GM18867 (cell line): ENCODE measurements at regions not wholly inside any gene's neighbourhood (a gene's known extent, or its start where the extent isn't known, plus 50 kb on each side); places are given as distances from the start of the nearest gene placed in this dataset.

Source experiments
- ATAC-seq: cut with Tn5 transposase; IDR thresholded peaks from one replicate; pipeline ENCODE4 v1.9.1; 2021; ENCODE audit warnings: mild to moderate bottlenecking, moderate library complexity; ENCODE audit not compliant: unreplicated experiment

GRCh38 chr11:105334025-105334714 is 194.6 kb upstream of the CARD18 start:
- no peak for ATAC-seq

DNA sequence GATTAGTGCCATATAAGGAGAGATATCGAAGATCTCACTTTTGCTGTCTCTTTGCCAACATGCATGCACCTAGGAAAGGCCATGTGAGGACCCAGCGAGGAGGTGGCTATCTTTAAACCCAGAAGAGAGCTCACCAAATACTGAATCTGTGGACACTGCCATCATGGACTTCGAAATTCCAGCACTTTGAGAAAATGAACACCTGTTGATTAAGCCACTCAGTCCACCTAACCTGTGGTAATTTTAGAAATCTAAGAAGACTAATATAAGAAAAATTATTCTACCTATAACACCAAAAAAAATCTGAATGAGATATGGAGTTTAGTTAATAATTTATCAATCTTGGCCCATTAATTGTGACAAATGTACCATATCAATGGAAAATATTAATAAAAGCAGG is 193.6 kb upstream of the CARD18 start:
- ATAC-seq = no peak

DNA sequence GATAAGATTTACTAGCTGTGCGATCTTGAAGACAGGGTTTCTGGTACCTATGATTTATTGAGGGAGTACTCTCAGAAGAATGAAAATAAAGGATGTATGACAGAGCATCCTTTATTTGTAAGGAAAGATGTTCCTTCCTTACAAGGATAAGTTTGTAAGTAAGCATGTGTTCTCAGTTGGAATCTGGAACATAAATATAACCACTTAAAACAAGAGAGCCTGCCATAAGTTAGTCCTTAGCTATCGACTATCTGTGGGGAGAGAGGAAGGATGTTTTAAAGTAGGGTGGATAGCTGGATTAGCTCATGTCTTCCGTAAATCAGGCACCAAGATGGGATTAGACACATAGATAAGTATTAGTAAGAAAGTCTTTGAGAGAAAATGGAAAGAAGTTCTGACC is 192.6 kb upstream of the CARD18 start:
- ATAC-seq = no peak

- no peak for ATAC-seq
Observed at GRCh38 chr11:105328061-105328460, 188.5 kb upstream of the CARD18 start.

GRCh38 chr11:105324156-105324555 is 184.6 kb upstream of the CARD18 start:
- no peak for ATAC-seq

DNA sequence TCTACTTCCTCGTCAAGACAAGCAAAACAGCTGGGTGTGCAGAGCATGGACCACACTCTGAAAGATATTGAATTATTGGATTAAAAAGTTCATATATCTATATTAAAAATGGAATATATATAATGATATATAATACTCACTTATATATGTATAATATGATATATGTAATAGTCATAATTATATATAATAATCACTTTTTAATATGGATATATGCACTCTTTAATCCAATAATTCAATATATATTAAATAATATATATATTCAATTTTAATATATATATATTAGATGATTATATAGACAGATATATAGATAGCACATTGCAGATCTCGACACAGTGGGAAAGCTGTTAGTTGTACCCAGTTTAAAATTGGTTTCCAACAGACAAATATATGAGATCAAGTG is 182.1 kb upstream of the CARD18 start:
- ATAC-seq = no peak

DNA sequence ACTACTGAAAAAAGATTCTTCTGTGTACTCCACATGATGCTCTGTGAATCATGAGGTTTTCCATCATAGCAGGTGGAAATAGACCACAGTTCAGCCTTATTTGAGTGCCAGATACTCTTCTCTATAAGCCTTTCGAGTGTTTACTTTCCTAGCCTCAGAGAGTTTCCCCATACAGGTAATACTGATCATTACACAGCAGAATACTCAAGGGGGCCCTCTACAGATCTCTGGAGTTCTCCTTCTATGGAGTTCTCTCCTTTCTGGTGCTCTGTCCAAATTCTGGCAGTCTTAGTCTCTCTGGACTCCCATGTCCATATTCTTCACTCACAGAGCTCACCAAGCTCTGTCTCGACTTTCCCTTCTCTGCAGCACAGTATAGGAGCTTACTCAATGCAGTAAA is 175.7 kb upstream of the CARD18 start:
- no peak for ATAC-seq

DNA sequence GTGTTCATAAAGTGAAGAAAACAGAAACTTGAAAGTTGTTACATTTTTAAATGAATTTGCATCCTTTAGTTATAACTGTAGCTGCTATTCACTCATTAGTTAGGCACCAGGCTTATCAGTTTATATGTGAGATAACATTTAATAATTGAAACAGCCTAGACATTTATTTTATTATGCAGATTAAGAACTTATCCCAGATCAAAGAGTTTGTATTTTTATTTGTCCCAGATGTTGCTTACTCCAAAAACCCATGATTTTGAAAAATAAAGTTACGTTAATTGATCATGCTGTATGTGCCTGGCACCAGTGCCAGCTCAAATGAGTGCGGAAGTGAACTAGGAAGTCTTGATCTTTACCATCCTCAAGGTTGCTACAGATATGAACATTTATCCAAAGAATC is 172.7 kb upstream of the CARD18 start:
- ATAC-seq = no peak

GRCh38 chr11:105298630-105299029 is 159.1 kb upstream of the CARD18 start:
- ATAC-seq = no peak

DNA sequence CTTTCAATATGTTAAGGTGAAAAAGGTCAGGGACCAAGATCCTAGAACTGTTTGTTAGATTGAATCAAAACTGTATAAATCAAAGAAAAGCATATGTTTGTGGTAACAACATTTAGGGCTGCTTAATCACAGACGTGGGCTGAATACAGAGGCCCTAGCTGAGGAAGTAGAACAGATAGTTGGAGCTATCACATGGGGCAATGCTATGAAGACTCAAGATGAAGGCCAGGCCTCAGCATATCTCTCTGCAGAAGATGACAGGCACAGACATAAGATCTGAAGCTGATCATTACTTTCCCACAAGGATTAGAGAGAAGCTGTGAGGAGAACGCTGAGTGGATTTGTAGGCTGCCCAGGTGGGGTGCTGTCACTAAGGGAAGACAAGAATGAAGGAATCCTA is 158.6 kb upstream of the CARD18 start:
- no peak for ATAC-seq

DNA sequence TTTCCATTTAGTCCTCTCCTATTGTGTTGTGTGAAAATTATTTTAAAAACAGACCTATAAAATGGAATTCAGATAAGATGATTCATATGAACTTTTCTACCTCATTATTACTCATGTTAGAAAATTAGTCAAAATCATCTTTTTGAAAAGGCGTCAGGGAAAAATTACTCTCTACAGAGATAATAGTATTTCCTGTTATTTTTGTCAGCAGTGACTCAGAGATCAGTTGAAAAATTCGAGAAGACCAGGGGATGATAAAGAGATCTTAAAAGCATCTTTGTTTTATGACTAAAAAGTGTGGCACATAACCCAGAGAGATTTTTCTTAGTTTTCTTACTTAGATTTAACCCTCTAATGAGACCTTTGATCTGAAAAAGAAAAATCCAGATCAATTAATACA is 157.9 kb upstream of the CARD18 start:
- no peak for ATAC-seq

GRCh38 chr11:105296806-105297205 is 157.2 kb upstream of the CARD18 start:
- no peak for ATAC-seq

DNA sequence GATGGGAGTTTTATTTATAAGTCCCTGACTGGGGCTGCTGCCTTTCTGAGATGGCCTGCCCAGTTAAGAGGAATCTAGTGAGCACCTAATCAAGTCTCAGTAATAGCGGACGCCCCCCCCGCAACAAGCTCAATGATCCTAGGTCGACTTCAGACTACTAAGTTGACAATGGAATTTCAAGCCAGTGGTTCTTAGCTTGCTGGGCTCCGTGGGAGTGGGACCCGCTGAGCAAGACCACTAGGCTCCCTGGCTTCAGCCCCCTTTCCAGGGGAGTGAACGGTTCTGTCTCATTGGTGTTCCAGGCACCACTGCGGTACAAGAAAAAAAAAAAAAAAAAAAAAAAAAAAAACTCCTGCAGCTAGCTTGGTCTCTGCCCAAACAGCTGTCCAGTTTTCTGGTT is 156.8 kb upstream of the CARD18 start:
- ATAC-seq = no peak

DNA sequence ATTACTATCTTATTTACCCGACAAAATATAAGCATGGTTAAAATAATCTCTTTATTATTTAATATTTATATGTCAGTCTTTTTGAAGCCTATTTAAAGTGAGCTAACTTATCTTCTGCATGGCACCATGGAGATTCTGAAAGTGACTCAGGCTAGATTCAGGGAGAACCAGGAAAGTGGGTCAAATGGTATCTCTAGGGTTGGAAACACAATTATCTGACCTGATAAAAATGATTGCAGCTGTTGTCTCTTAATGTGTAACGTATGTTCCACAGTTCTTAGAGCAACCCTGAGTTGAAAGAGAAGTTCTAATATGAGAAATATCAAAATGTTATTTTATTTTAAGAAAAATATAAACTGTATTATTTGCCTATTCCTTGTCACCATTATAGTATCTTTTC is 143.1 kb upstream of the CARD18 start:
- no peak for ATAC-seq

DNA sequence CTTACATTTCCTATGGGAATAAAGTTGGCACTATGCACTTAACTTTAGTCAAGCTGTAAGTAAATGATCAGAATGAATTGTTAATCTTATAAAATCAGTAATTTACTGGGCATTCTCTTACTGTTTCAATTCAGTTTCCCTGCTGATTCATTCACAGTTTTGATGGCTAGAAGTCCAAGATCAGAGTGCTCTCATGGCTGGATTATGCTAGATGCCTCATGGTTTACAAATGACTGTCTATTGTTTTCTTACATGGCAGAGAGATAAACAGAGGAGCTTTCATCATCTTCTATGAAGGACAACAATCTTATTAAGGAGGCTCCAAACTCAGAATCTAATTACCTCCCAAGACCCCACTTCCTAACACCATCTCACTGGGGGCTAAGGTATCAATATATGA is 135.1 kb upstream of the CARD18 start:
- ATAC-seq = no peak

- ATAC-seq = no peak
Observed at GRCh38 chr11:105273660-105274280, 134.2 kb upstream of the CARD18 start.

DNA sequence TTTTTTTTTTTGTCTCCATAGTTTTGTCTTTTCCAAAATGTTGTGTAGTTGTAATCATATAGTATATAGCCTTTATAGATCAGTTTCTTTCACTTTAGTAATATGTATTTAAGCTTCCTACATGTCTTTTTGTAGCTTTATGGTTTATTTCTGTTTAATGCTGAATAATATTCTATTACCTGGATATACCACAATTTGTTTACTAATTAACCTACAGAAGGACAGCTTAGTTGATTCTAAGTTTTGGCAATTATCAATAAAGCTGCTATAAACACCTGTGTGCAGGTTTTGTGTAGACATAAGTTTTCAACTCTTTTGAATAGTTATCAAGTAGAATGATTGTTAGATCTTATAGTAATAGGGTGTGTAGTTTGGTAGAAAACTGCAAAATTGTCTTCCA is 130.3 kb upstream of the CARD18 start:
- ATAC-seq = no peak

GRCh38 chr11:105268404-105269062 is 129.0 kb upstream of the CARD18 start:
- ATAC-seq = no peak

- no peak for ATAC-seq
Observed at GRCh38 chr11:105265845-105266244, 126.3 kb upstream of the CARD18 start.

- no peak for ATAC-seq
Observed at GRCh38 chr11:105260976-105261375, 121.4 kb upstream of the CARD18 start.

DNA sequence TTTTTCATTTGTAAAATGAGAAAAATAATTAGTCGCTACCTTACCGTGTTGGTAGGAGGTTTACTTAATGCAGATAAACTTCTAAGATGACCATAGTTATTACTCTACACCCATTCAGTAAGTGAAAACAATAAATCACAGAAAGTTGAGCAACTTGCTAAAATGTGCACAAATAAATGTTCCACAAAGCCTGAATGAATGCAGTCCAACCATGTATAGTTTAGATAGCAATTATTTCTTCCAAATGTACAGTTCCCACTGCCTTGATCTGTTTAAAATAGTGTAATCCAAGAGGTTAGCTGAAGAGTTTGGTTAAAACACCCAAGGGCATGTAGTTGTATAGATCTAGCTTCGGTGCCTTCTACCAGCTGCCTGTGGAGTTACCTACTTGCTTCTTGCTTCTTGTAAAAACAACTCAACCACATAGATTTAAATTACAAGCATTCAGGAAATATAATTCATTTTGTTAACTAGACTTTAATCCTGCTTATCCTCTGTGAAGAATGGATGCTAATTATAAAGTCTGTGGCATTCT is 106.3 kb upstream of the CARD18 start:
- ATAC-seq = no peak

- ATAC-seq = no peak
Observed at GRCh38 chr11:105244160-105244825, 104.7 kb upstream of the CARD18 start.
